ENCODE measurements at regions not wholly inside any gene's neighbourhood (a gene's known extent, or its start where the extent isn't known, plus 50 kb on each side); places are given as distances from the start of the nearest gene placed in this dataset.

DNA sequence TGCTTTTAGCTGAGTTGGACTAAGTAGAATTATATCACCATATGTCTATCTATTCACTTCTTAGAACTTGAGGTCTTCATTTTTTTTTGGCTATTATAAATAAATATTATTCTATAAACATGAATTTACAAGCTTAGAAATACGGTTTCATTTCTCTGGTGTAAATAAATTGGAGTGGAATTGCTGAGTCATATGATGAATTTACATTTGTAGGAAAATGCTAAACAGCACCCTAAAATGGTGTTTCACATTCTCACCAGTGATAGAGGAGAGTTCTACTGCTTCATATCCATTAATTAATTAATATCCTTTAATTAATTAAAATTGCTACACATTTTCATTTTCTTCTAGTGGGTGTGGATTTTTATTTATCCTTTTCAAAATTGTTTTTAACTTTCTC is 318.3 kb downstream of the MDFIC start (continued):
- TF ChIP-seq, protein P1, sequence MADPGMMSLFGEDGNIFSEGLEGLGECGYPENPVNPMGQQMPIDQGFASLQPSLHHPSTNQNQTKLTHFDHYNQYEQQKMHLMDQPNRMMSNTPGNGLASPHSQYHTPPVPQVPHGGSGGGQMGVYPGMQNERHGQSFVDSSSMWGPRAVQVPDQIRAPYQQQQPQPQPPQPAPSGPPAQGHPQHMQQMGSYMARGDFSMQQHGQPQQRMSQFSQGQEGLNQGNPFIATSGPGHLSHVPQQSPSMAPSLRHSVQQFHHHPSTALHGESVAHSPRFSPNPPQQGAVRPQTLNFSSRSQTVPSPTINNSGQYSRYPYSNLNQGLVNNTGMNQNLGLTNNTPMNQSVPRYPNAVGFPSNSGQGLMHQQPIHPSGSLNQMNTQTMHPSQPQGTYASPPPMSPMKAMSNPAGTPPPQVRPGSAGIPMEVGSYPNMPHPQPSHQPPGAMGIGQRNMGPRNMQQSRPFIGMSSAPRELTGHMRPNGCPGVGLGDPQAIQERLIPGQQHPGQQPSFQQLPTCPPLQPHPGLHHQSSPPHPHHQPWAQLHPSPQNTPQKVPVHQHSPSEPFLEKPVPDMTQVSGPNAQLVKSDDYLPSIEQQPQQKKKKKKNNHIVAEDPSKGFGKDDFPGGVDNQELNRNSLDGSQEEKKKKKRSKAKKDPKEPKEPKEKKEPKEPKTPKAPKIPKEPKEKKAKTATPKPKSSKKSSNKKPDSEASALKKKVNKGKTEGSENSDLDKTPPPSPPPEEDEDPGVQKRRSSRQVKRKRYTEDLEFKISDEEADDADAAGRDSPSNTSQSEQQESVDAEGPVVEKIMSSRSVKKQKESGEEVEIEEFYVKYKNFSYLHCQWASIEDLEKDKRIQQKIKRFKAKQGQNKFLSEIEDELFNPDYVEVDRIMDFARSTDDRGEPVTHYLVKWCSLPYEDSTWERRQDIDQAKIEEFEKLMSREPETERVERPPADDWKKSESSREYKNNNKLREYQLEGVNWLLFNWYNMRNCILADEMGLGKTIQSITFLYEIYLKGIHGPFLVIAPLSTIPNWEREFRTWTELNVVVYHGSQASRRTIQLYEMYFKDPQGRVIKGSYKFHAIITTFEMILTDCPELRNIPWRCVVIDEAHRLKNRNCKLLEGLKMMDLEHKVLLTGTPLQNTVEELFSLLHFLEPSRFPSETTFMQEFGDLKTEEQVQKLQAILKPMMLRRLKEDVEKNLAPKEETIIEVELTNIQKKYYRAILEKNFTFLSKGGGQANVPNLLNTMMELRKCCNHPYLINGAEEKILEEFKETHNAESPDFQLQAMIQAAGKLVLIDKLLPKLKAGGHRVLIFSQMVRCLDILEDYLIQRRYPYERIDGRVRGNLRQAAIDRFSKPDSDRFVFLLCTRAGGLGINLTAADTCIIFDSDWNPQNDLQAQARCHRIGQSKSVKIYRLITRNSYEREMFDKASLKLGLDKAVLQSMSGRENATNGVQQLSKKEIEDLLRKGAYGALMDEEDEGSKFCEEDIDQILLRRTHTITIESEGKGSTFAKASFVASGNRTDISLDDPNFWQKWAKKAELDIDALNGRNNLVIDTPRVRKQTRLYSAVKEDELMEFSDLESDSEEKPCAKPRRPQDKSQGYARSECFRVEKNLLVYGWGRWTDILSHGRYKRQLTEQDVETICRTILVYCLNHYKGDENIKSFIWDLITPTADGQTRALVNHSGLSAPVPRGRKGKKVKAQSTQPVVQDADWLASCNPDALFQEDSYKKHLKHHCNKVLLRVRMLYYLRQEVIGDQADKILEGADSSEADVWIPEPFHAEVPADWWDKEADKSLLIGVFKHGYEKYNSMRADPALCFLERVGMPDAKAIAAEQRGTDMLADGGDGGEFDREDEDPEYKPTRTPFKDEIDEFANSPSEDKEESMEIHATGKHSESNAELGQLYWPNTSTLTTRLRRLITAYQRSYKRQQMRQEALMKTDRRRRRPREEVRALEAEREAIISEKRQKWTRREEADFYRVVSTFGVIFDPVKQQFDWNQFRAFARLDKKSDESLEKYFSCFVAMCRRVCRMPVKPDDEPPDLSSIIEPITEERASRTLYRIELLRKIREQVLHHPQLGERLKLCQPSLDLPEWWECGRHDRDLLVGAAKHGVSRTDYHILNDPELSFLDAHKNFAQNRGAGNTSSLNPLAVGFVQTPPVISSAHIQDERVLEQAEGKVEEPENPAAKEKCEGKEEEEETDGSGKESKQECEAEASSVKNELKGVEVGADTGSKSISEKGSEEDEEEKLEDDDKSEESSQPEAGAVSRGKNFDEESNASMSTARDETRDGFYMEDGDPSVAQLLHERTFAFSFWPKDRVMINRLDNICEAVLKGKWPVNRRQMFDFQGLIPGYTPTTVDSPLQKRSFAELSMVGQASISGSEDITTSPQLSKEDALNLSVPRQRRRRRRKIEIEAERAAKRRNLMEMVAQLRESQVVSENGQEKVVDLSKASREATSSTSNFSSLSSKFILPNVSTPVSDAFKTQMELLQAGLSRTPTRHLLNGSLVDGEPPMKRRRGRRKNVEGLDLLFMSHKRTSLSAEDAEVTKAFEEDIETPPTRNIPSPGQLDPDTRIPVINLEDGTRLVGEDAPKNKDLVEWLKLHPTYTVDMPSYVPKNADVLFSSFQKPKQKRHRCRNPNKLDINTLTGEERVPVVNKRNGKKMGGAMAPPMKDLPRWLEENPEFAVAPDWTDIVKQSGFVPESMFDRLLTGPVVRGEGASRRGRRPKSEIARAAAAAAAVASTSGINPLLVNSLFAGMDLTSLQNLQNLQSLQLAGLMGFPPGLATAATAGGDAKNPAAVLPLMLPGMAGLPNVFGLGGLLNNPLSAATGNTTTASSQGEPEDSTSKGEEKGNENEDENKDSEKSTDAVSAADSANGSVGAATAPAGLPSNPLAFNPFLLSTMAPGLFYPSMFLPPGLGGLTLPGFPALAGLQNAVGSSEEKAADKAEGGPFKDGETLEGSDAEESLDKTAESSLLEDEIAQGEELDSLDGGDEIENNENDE (IDR thresholded peaks at IDR 0.05; ENCODE audit: insufficient replicate concordance, low read length) = no peak
- TF ChIP-seq HDAC6 (IDR thresholded peaks at IDR 0.05; ENCODE audit: low read depth, low read length) = no peak
- peak; percentile 72; the same call in 1 of the 2 replicates for TF ChIP-seq BACH1 (IDR thresholded peaks at IDR 0.05; ENCODE audit: low read length)
